Peyer's patch (tissue), 4 donors: ENCODE measurements at regions not wholly inside any gene's neighbourhood (a gene's known extent, or its start where the extent isn't known, plus 50 kb on each side); places are given as distances from the start of the nearest gene placed in this dataset.

Experiments
- DNase-seq, 3 donors: peaks; one replicate each; pipeline ENCODE4 v3.0.0-alpha.2; 2017 to 2019
- H3K27ac ChIP-seq, 4 donors: fragments of 200-600 bp; sonication (generic); one replicate each; pipeline ENCODE4 v1.5.1; 2016 to 2019
- H3K27me3 ChIP-seq, 2 donors: fragments of 200-600 bp; sonication (generic); one replicate each; pipeline ENCODE4 v1.5.1; 2019
- H3K36me3 ChIP-seq, 3 donors: fragments of 200-600 bp; sonication (generic); one replicate each; pipeline ENCODE4 v1.5.1; 2016 to 2019
- H3K4me1 ChIP-seq, 4 donors: fragments of 200-600 bp; sonication (generic); one replicate each; pipeline ENCODE4 v1.5.1; 2016 to 2019
- H3K4me3 ChIP-seq, 4 donors: fragments of 200-600 bp; sonication (generic); 1 replicate in 3 of 4; 2 replicates in 1 of 4; pipeline ENCODE4 v1.5.1; 2016 to 2019; ENCODE audit warnings: mild to moderate bottlenecking in 1 of 4
- H3K9me3 ChIP-seq, 4 donors: fragments of 200-600 bp; sonication (generic); one replicate each; pipeline ENCODE4 v1.5.1; 2016 to 2019; ENCODE audit warnings: mild to moderate bottlenecking in 1 of 4
- POLR2A ChIP-seq, 2 donors: fragments of 450-650 bp; IDR thresholded peaks; one replicate each; pipeline ENCODE4 v1.5.1; 2017; ENCODE audit warnings: antibody characterized with exemption in 2 of 2, mild to moderate bottlenecking in 2 of 2, moderate library complexity in 2 of 2
- TF ChIP-seq, protein P1 (sequence below), 6 experiments: fragments of 450-650 bp in 4 of 6; fragments of 200-600 bp in 2 of 6; sonication (generic) in 1 of 6; IDR thresholded peaks; one replicate each; pipeline ENCODE4 v1.5.1; 2017 to 2019; ENCODE audit warnings: antibody characterized with exemption in 6 of 6, mild to moderate bottlenecking in 3 of 6, moderate library complexity in 1 of 6

DNA sequence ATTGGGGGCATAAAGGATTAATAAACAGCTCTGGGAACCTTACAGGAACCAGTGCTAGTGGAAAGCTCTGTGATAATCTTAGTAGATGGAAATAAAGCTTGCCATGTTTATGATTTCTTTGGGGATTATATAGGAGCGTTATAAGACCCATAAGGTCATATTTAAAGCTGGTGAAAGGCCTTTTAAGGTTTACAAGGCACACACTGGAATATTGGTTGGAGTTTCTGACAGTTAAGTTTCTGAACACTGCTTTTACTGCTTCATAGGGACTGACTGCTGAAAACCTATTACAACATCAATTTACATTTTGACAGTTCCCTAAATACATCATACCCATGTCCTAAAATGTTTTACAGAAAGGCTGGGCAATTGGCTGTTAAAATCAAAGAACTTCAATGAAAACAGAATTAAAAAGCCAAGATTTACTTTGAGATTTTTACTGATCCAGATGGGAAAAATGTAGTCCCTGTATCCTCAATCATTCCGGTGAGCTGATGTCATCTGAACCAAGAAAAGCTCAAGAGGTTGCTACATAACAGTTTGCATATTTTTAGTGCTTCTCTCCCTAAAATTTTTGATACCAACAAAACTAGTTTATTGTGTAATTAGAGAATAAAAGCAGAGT is 153.7 kb upstream of the IGF1 start:
- Histone ChIP-seq H3K36me3 (no peaks in the 10 kb centered on the region), H3K9me3 (no peaks in the 10 kb centered on the region), H3K27me3 (no peaks in the 10 kb centered on the region), H3K4me1 (no peaks in the 10 kb centered on the region), H3K4me3 (no peak overlapping the region), H3K27ac (no peak overlapping the region)
- no peak for TF ChIP-seq POLR2A (IDR thresholded peaks at IDR 0.05)
- TF ChIP-seq, protein P1, sequence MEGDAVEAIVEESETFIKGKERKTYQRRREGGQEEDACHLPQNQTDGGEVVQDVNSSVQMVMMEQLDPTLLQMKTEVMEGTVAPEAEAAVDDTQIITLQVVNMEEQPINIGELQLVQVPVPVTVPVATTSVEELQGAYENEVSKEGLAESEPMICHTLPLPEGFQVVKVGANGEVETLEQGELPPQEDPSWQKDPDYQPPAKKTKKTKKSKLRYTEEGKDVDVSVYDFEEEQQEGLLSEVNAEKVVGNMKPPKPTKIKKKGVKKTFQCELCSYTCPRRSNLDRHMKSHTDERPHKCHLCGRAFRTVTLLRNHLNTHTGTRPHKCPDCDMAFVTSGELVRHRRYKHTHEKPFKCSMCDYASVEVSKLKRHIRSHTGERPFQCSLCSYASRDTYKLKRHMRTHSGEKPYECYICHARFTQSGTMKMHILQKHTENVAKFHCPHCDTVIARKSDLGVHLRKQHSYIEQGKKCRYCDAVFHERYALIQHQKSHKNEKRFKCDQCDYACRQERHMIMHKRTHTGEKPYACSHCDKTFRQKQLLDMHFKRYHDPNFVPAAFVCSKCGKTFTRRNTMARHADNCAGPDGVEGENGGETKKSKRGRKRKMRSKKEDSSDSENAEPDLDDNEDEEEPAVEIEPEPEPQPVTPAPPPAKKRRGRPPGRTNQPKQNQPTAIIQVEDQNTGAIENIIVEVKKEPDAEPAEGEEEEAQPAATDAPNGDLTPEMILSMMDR (IDR thresholded peaks at IDR 0.05): no peak
- DNase-seq: no peak

DNA sequence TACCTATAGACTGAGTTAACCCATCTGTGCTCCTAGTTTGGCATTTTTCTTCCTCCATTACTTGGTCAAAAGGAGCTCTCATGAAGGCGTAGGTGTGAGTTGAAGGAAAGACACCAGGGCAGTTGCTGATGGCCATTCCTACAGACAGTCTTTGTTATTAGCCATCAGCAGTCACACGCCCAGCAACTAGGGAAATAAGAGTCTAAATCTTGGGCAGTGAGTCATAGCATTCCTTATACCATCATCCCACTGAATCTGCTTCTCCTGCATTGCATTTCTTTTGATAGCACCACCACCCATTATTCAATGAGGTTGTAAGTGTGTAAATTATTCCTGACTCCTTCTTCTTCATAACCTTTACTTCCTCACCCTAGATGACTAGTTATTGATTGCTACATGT is 150.9 kb upstream of the IGF1 start:
- Histone ChIP-seq H3K27me3 (no peaks in the 10 kb centered on the region), H3K9me3 (peaks cover 0 to 6% (median 0%) of the 10 kb centered on the region in 4 donors), H3K4me1 (no peaks in the 10 kb centered on the region), H3K36me3 (no peaks in the 10 kb centered on the region), H3K4me3 (no peak overlapping the region), H3K27ac (no peak overlapping the region)
- no peak for DNase-seq
- TF ChIP-seq, protein P1 (IDR thresholded peaks at IDR 0.05): no peak
- no peak for TF ChIP-seq POLR2A (IDR thresholded peaks at IDR 0.05)

DNA sequence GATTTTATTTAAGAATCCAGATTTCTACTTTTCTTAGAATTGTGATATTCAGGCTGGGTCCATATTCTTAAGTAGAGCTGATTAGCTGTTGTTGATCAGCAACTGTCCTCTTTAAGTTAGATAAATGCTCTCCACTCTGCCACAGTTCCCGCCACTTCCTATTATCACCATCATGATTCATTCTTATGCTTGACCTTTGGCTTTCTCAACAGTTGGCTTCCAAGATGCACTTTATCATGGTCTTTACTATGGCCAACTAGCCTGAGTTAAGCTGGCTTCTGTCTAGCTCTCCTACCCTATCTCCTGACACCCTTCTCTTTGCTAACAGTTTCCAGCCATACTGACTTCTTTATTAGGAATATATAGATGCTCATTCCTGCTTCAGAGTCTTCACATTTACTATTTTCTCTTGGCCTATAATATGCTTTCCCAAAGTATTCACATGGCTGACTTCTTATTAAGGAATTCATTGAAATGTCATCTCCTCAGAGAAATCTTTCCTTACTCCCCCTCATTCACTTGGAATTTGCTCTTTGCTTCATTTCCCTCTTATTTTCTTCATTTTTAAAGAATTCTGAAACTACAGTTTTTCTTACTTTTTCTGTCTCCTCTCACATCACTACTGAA is 149.0 kb upstream of the IGF1 start:
- Histone ChIP-seq H3K27me3 (no peaks in the 10 kb centered on the region), H3K27ac (no peak overlapping the region), H3K9me3 (peaks cover 0 to 6% (median 0%) of the 10 kb centered on the region in 4 donors), H3K4me1 (no peaks in the 10 kb centered on the region), H3K36me3 (no peaks in the 10 kb centered on the region), H3K4me3 (no peak overlapping the region)
- DNase-seq: no peak
- TF ChIP-seq, protein P1 (IDR thresholded peaks at IDR 0.05): no peak
- no peak for TF ChIP-seq POLR2A (IDR thresholded peaks at IDR 0.05)

DNA sequence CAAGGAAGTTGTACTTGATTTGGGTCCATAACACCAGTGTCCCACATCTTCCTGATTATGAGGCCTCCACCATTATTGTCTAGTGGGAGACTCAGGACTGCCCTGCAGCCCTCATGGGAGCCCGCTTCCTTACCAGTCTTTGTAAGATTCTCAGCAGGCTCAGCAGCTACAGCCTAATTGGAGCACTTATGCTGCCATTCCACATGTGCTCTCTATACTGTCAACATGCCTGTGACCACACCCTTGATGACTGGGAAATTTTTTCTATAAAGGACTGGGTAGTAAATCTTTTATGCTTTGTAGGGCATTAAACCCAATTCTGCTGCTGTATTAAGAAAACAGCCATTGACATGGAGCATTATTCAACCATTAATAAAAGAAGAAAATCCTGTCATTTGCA is 145.5 kb upstream of the IGF1 start:
- Histone ChIP-seq H3K9me3 (peaks cover 0 to 6% (median 0%) of the 10 kb centered on the region in 4 donors), H3K27me3 (no peaks in the 10 kb centered on the region), H3K4me1 (no peaks in the 10 kb centered on the region), H3K27ac (no peak overlapping the region), H3K4me3 (no peak overlapping the region), H3K36me3 (no peaks in the 10 kb centered on the region)
- TF ChIP-seq POLR2A (IDR thresholded peaks at IDR 0.05): no peak
- TF ChIP-seq, protein P1 (IDR thresholded peaks at IDR 0.05): no peak
- DNase-seq: no peak

DNA sequence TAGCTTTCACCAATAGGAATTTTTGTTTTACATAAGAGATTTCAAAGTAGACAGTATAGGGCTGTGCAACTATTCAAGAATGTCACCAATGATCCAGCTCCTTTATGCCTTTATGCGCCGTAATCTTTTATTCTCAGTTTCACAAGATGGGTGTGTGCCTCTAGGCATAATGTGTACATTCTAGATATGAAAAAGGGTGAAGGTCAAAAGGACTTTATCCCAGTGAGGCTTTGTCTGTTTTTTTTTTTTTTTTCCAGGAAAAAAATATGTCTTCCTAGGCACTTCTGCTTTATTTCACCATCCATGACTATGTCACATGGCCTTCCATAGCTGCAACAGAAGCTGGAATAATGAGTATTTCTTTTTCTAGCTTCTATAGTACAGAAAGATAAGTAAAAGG is 142.3 kb upstream of the IGF1 start:
- no peak overlapping the region for H3K27ac ChIP-seq
- H3K4me1 ChIP-seq: no peaks in the 10 kb centered on the region
- H3K4me3 ChIP-seq: no peak overlapping the region
- H3K27me3 ChIP-seq: no peaks in the 10 kb centered on the region
- no peak for DNase-seq
- no peaks in the 10 kb centered on the region for H3K36me3 ChIP-seq
- H3K9me3 ChIP-seq: peaks cover 0 to under 1% (median 0%) of the 10 kb centered on the region in 4 donors
- TF ChIP-seq, protein P1 (IDR thresholded peaks at IDR 0.05): no peak
- no peak for TF ChIP-seq POLR2A (IDR thresholded peaks at IDR 0.05)
